ENCODE measurements at regions not wholly inside any gene's neighbourhood (a gene's known extent, or its start where the extent isn't known, plus 50 kb on each side); places are given as distances from the start of the nearest gene placed in this dataset.

DNA sequence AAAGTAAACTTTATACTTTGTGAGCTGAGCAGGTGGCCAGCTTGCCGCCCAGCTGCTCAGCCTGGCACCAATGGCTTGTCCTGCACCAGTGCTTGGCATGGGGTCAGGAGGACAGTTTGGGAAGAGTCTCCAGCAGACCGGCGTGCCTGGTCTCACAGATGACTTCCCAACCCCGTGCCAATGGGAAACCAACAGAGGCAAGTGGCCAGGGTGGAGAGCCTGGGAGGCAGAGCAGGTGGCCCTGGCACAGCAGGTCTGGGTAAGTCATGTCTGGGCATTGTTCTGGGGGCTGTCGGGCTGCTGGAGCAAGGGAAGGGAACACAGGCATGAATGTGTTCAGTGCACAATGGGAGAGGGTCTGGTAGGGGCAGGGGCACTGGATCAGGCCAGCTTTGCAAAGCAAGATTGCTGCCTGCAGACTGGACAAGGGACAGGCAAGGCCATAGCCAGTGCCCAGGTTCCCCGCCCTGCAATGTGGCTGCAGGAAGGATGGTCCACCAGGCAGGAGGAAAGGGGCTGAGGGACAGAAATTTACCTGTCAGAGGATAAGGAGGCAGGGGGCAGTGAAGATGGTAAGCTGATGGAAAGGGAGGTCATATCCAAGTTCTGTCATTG is 76.2 kb upstream of the ALDH1B1 start:
- Histone ChIP-seq H3K36me3 (ENCODE audit: control insufficient read depth in 2 of 2, insufficient read depth in 2 of 2, low read length in 1 of 2) (no peaks in the 10 kb centered on the region), H3K27ac (ENCODE audit: low read depth in 2 of 2, low read length in 1 of 2) (no peak overlapping the region), H3K9me3 (ENCODE audit: control insufficient read depth in 2 of 2, insufficient read depth in 1 of 2, low read depth in 1 of 2, low read length in 1 of 2) (no peaks in the 10 kb centered on the region), H3K27me3 (ENCODE audit: control insufficient read depth in 1 of 2, insufficient read depth in 2 of 2, low read length in 2 of 2) (no peaks in the 10 kb centered on the region), H3K4me3 (ENCODE audit: low read depth in 1 of 2, low read length in 2 of 2) (no peak overlapping the region), H3K4me1 (ENCODE audit: control insufficient read depth in 2 of 2, insufficient read depth in 2 of 2, low read length in 1 of 2) (peaks cover 0 to 6% of the 10 kb centered on the region in 2 donors)
- 63 to 66% methylated on average over 6 of the region's 6 CpGs for WGBS, 2 donors

DNA sequence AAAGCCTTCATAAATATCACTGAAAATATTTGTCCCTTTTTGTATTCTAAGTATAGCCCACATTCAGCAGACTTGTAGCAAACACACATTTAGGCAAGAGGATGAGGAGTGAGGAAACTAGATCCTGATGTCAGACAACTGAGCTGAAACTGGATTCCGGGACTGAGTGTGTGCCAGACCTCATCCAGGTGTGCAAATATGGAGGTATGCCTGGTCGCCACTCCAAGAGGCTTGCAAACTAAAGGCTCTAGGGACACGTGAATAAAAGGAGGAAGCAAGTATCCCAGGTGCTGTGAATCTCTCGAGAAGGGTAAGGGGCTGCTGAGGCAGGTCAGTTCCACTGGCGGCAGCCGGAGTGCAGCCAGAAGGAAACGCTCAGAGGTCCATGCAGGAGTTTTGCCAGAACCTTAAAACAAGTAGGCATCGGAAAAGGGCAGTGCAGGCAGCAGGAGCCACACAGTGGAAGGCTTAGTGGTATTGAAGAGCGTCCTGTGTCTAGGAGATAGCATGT is 77.4 kb upstream of the ALDH1B1 start:
- H3K27me3 ChIP-seq (ENCODE audit: control insufficient read depth in 1 of 2, insufficient read depth in 2 of 2, low read length in 2 of 2) = no peaks in the 10 kb centered on the region
- H3K9me3 ChIP-seq (ENCODE audit: control insufficient read depth in 2 of 2, insufficient read depth in 1 of 2, low read depth in 1 of 2, low read length in 1 of 2) = no peaks in the 10 kb centered on the region
- 76 to 84% methylated on average over 9 of the region's 9 CpGs for WGBS, 2 donors
- H3K4me1 ChIP-seq (ENCODE audit: control insufficient read depth in 2 of 2, insufficient read depth in 2 of 2, low read length in 1 of 2) = peaks cover 0 to 6% of the 10 kb centered on the region in 2 donors
- H3K36me3 ChIP-seq (ENCODE audit: control insufficient read depth in 2 of 2, insufficient read depth in 2 of 2, low read length in 1 of 2) = no peaks in the 10 kb centered on the region
- no peak overlapping the region for H3K27ac ChIP-seq (ENCODE audit: low read depth in 2 of 2, low read length in 1 of 2)
- no peak overlapping the region for H3K4me3 ChIP-seq (ENCODE audit: low read depth in 1 of 2, low read length in 2 of 2)

DNA sequence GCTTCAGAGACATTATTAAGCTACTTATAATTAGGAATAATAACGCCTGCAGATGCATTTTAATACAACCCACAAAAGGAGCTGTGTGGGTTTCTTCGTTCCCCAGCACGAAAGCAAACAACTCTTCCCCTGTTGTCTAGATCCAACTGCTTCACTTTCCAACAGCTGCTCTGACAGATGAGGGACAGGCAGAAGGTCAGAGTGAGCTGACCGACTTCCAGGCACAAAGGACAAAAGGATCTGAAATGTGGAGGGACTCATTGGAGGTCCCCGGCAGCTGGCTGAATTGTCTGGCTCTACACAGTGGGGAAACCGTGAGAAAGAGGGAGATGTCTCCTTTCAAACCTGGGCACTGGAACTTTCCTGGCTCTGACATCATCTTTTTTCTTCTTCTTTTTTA is 79.1 kb upstream of the ALDH1B1 start:
- no peaks in the 10 kb centered on the region for H3K27me3 ChIP-seq (ENCODE audit: control insufficient read depth in 1 of 2, insufficient read depth in 2 of 2, low read length in 2 of 2)
- WGBS, 2 donors = 63 to 73% methylated on average over 6 of the region's 6 CpGs
- H3K27ac ChIP-seq (ENCODE audit: low read depth in 2 of 2, low read length in 1 of 2) = no peak overlapping the region

DNA sequence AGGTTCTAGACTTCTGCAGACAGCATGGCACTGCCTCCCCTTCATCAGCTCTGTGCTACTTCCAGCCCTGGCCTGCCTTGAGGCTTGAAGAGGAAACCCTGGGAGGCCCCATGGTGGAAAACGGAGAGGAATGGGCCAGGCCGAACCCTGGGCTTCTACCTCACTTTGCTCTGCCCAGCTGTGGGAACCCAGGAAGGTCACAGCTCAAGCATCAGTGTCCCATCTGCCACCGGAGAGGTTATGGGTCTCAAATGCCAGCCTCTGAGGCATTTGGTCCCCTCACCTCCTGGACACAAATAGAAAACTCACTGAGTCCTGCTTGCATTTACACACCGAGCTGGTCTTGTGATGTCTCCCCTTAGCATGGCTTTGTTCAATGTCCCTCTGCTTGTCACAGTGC is 80.1 kb upstream of the ALDH1B1 start:
- Histone ChIP-seq H3K4me1 (ENCODE audit: control insufficient read depth in 2 of 2, insufficient read depth in 2 of 2, low read length in 1 of 2) (peaks cover 0 to 6% of the 10 kb centered on the region in 2 donors), H3K27ac (ENCODE audit: low read depth in 2 of 2, low read length in 1 of 2) (no peak overlapping the region), H3K4me3 (ENCODE audit: low read depth in 1 of 2, low read length in 2 of 2) (no peak overlapping the region), H3K27me3 (ENCODE audit: control insufficient read depth in 1 of 2, insufficient read depth in 2 of 2, low read length in 2 of 2) (no peaks in the 10 kb centered on the region), H3K36me3 (ENCODE audit: control insufficient read depth in 2 of 2, insufficient read depth in 2 of 2, low read length in 1 of 2) (no peaks in the 10 kb centered on the region), H3K9me3 (ENCODE audit: control insufficient read depth in 2 of 2, insufficient read depth in 1 of 2, low read depth in 1 of 2, low read length in 1 of 2) (no peaks in the 10 kb centered on the region)
- 92% methylated on average over 4 of the region's 4 CpGs for WGBS, 2 donors

More for the DNA sequence above, 79.1 kb upstream of the ALDH1B1 start:
- H3K4me1 ChIP-seq (ENCODE audit: control insufficient read depth in 2 of 2, insufficient read depth in 2 of 2, low read length in 1 of 2) = peaks cover 0 to 6% of the 10 kb centered on the region in 2 donors
- H3K9me3 ChIP-seq (ENCODE audit: control insufficient read depth in 2 of 2, insufficient read depth in 1 of 2, low read depth in 1 of 2, low read length in 1 of 2) = no peaks in the 10 kb centered on the region
- no peak overlapping the region for H3K4me3 ChIP-seq (ENCODE audit: low read depth in 1 of 2, low read length in 2 of 2)
- no peaks in the 10 kb centered on the region for H3K36me3 ChIP-seq (ENCODE audit: control insufficient read depth in 2 of 2, insufficient read depth in 2 of 2, low read length in 1 of 2)

DNA sequence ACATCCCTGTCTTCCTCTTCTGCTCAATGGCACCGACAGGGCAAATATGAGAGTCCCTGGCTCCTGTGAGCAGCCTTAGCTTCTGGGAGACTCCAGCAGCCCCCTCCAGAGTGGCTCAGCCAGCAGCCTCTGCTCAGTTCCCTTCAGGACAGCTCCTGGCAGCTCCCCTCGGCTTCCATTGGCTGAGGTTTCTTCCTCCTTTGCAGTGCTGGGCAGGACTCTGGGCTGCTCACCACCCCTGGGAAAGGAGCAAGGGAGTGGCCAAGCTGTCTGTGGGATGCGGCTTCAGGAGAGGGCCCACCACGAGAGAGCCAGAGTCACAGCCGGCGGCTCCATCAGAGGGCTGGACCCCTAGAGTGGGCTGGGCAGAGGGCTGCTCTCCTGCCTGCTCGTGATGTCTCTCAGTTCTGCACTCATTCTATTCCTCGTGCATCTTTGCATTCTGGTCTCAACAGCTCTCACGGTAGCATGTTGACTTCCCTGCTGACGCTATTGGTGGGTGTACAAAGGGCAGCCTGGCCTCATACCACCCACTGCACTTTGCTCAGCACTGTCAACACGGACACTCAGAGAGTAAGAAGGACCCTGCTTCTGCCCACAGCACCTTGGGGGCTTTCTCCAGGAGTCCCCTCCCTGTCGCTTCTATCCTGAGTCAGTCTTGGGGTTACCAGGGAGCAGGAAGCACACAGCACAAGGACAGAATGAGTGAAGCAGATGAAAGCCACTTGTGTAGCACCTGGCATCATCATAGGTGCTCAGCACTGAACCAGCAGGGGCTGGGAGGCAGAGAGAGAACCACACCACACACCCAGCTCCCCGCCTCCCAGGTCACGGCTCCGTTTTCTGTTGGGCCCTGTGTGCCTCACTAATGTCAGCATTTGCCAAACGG is 80.9 kb upstream of the ALDH1B1 start:
- no peaks in the 10 kb centered on the region for H3K9me3 ChIP-seq (ENCODE audit: control insufficient read depth in 2 of 2, insufficient read depth in 1 of 2, low read depth in 1 of 2, low read length in 1 of 2)
- peaks cover 0 to 6% of the 10 kb centered on the region in 2 donors for H3K4me1 ChIP-seq (ENCODE audit: control insufficient read depth in 2 of 2, insufficient read depth in 2 of 2, low read length in 1 of 2)
- H3K27ac ChIP-seq (ENCODE audit: low read depth in 2 of 2, low read length in 1 of 2) = no peak overlapping the region
- H3K4me3 ChIP-seq (ENCODE audit: low read depth in 1 of 2, low read length in 2 of 2) = no peak overlapping the region
- H3K36me3 ChIP-seq (ENCODE audit: control insufficient read depth in 2 of 2, insufficient read depth in 2 of 2, low read length in 1 of 2) = no peaks in the 10 kb centered on the region
- 61 to 62% methylated on average over 16 of the region's 16 CpGs for WGBS, 2 donors
- no peaks in the 10 kb centered on the region for H3K27me3 ChIP-seq (ENCODE audit: control insufficient read depth in 1 of 2, insufficient read depth in 2 of 2, low read length in 2 of 2)

DNA sequence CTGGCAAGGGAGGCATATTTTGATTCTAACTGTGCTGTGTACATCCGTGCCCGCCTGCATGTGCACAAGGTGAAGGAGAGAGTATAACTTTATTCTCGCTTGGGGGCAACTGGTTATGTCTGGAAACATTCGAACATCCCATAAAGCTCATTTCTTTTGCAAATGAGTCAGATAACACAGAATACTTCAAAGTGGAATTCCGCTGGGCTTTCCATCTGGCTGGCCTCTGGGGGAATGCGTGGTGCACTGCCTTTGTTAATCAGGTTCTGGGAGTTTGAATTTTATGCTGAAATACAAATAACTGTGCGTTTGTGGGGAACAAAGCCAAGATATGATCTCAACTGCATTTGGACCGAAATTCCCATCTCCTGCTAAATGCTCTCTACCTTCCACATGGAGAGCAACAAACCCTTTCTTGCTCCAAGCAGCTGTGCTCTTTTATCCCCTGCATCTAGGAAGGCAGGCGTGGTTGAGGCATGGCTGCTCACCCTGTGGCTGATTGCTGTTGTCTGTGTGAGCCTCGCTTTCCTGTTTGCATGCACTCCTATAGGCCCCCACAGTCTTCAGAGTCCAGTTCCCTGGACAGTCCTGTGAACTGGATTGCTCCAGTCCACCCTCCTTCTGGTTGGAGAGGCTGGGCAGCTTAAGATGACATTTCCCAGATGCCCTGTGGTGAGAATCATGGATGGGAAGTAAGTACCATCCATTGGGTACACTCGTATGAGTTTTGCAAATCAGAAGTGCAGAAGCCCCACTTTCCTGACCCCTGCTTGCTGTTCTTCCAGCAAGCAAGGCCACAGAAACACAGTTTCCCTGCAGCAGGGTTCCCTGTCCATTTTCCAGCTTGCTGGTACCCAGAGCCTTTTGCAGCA is 82.9 kb upstream of the ALDH1B1 start:
- H3K36me3 ChIP-seq (ENCODE audit: control insufficient read depth in 2 of 2, insufficient read depth in 2 of 2, low read length in 1 of 2) = no peaks in the 10 kb centered on the region
- H3K4me3 ChIP-seq (ENCODE audit: low read depth in 1 of 2, low read length in 2 of 2) = no peak overlapping the region
- no peaks in the 10 kb centered on the region for H3K27me3 ChIP-seq (ENCODE audit: control insufficient read depth in 1 of 2, insufficient read depth in 2 of 2, low read length in 2 of 2)
- WGBS, 2 donors = 27 to 47% methylated on average over 11 of the region's 11 CpGs
- no peak overlapping the region for H3K27ac ChIP-seq (ENCODE audit: low read depth in 2 of 2, low read length in 1 of 2)
- no peaks in the 10 kb centered on the region for H3K4me1 ChIP-seq (ENCODE audit: control insufficient read depth in 2 of 2, insufficient read depth in 2 of 2, low read length in 1 of 2)
- no peaks in the 10 kb centered on the region for H3K9me3 ChIP-seq (ENCODE audit: control insufficient read depth in 2 of 2, insufficient read depth in 1 of 2, low read depth in 1 of 2, low read length in 1 of 2)

DNA sequence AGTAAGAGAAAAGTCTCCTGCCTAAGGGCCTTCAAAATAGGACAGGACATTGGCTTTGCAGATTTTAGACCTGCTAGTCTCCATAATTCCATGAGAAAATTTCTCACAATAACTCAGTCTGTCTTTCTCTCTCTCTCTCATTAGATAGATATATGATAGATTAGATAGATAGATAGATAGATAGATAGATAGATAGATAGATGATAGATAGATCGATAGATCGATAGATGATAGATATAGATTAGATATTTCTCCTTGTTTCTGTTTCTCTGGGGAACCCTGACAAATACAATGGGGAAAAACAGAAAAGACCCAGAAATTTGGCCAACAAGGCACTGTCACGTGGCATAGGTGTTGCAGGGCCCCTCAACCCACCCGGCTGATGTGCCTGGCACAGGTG is 84.4 kb upstream of the ALDH1B1 start:
- Histone ChIP-seq H3K9me3 (ENCODE audit: control insufficient read depth in 2 of 2, insufficient read depth in 1 of 2, low read depth in 1 of 2, low read length in 1 of 2) (no peaks in the 10 kb centered on the region), H3K27ac (ENCODE audit: low read depth in 2 of 2, low read length in 1 of 2) (no peak overlapping the region), H3K27me3 (ENCODE audit: control insufficient read depth in 1 of 2, insufficient read depth in 2 of 2, low read length in 2 of 2) (no peaks in the 10 kb centered on the region), H3K36me3 (ENCODE audit: control insufficient read depth in 2 of 2, insufficient read depth in 2 of 2, low read length in 1 of 2) (no peaks in the 10 kb centered on the region), H3K4me1 (ENCODE audit: control insufficient read depth in 2 of 2, insufficient read depth in 2 of 2, low read length in 1 of 2) (no peaks in the 10 kb centered on the region), H3K4me3 (ENCODE audit: low read depth in 1 of 2, low read length in 2 of 2) (no peak overlapping the region)
- WGBS, 2 donors = 86 to 94% methylated on average over 4 of the region's 4 CpGs

DNA sequence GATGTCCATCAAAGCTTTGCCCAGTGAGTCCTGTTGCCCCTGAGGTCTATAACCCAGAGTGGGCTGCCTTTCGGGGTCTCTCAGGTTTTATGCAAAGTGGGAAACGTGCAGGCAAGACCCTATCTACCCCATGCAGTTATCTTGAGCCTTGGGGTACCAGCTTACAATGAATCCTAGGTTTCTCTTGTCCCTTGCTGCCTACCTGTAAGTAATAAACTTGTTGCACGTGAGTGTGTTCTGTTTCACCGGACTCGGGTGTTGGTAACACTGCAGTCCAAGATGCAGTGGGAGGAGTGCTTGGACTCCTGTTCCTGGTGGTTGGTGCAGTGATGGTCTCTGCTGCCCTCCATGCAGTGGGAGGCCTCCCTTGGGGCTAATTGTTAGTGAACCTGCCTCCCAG is 85.6 kb upstream of the ALDH1B1 start:
- WGBS, 2 donors = 88 to 91% methylated on average over 5 of the region's 5 CpGs
- Histone ChIP-seq H3K27ac (ENCODE audit: low read depth in 2 of 2, low read length in 1 of 2) (no peak overlapping the region), H3K9me3 (ENCODE audit: control insufficient read depth in 2 of 2, insufficient read depth in 1 of 2, low read depth in 1 of 2, low read length in 1 of 2) (no peaks in the 10 kb centered on the region), H3K4me3 (ENCODE audit: low read depth in 1 of 2, low read length in 2 of 2) (no peak overlapping the region), H3K36me3 (ENCODE audit: control insufficient read depth in 2 of 2, insufficient read depth in 2 of 2, low read length in 1 of 2) (no peaks in the 10 kb centered on the region), H3K27me3 (ENCODE audit: control insufficient read depth in 1 of 2, insufficient read depth in 2 of 2, low read length in 2 of 2) (no peaks in the 10 kb centered on the region), H3K4me1 (ENCODE audit: control insufficient read depth in 2 of 2, insufficient read depth in 2 of 2, low read length in 1 of 2) (no peaks in the 10 kb centered on the region)

DNA sequence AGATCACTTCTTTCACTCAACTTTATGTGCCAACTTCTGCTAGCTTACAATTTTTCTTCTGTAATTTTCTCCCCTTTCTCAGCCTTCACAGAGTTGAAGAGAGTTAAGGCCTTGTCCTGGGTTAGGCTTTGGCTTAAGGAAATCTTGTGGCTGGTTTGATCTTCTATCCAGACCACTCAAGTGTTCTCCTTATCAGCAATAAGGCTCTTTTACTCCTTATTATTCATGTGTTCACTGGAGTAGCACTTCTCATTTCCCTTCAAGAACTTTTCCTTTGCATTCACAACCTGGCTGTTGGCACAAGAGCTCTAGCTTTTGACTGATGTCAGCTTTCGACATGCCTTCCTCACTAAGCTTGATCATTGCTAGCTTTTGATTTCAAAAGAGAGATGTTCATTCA is 86.9 kb upstream of the ALDH1B1 start:
- H3K4me3 ChIP-seq (ENCODE audit: low read depth in 1 of 2, low read length in 2 of 2) = no peak overlapping the region
- no peaks in the 10 kb centered on the region for H3K36me3 ChIP-seq (ENCODE audit: control insufficient read depth in 2 of 2, insufficient read depth in 2 of 2, low read length in 1 of 2)
- no peaks in the 10 kb centered on the region for H3K27me3 ChIP-seq (ENCODE audit: control insufficient read depth in 1 of 2, insufficient read depth in 2 of 2, low read length in 2 of 2)
- no peaks in the 10 kb centered on the region for H3K4me1 ChIP-seq (ENCODE audit: control insufficient read depth in 2 of 2, insufficient read depth in 2 of 2, low read length in 1 of 2)
- no peaks in the 10 kb centered on the region for H3K9me3 ChIP-seq (ENCODE audit: control insufficient read depth in 2 of 2, insufficient read depth in 1 of 2, low read depth in 1 of 2, low read length in 1 of 2)
- no peak overlapping the region for H3K27ac ChIP-seq (ENCODE audit: low read depth in 2 of 2, low read length in 1 of 2)
- 91 to 93% methylated on average over 1 of the region's 1 CpG for WGBS, 2 donors

All from esophagus (tissue), 2 donors.